ENCODE measurements at regions not wholly inside any gene's neighbourhood (a gene's known extent, or its start where the extent isn't known, plus 50 kb on each side); places are given as distances from the start of the nearest gene placed in this dataset.

DNA sequence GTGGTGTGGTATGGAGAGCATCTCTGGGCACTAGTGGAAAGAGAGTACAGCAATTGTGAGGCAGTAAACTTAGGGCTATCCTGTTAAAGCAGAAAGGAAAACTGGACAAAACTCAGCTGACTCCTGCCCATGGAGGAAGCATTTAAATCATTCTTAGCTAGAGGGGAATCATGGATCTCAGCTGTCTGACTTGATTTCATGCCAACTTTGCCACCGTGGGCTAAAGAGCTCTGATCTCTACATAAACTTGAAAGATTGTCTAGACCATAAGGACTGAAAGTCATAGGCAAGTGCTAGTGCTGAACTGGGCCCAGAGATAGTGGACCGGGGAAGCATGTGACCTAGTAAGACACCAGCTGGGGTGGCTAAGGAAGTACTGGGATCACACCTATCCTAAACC lies 651.8 kb downstream of the COL12A1 start:
- Histone ChIP-seq H3K36me3 (ENCODE audit: insufficient read depth) (no peaks in the 10 kb centered on the region), H4K20me1 (replicated peaks; ENCODE audit: insufficient read depth) (no peaks in the 10 kb centered on the region), H3K4me1 (ENCODE audit: insufficient read depth) (no peaks in the 10 kb centered on the region), H3K27me3 (ENCODE audit: insufficient read depth) (no peaks in the 10 kb centered on the region), H3K4me2 (no peak overlapping the region), H3K9me2 (ENCODE audit: insufficient read depth) (peaks cover 8% of the 10 kb centered on the region; the same call in 1 of the 2 replicates), H2AFZ (no peak overlapping the region), H3K79me2 (replicated peaks; ENCODE audit: insufficient read depth) (no peaks in the 10 kb centered on the region), H3F3A (replicated peaks; ENCODE audit: low read depth) (no peaks in the 10 kb centered on the region), H3K27ac (ENCODE audit: low read depth) (no peak overlapping the region), H3K4me3 (no peak overlapping the region)
- no peak for ATAC-seq
- Mint-ChIP-seq H3K9me3 (peaks cover 8% of the 10 kb centered on the region; the same call in 1 of the 3 replicates), H3K36me3 (ENCODE audit: low read depth) (no peaks in the 10 kb centered on the region), H3K27ac (no peak overlapping the region), H3K4me3 (no peak overlapping the region), H3K4me1 (no peaks in the 10 kb centered on the region), H3K27me3 (ENCODE audit: insufficient read depth, low read depth, poor library complexity) (no peaks in the 10 kb centered on the region)
- no peak for DNase-seq (ENCODE audit: low spot score)
- no peak for TF ChIP-seq ZNF114 (CRISPR knock-in tag; IDR thresholded peaks at IDR 0.05)
- TF ChIP-seq, protein P1, sequence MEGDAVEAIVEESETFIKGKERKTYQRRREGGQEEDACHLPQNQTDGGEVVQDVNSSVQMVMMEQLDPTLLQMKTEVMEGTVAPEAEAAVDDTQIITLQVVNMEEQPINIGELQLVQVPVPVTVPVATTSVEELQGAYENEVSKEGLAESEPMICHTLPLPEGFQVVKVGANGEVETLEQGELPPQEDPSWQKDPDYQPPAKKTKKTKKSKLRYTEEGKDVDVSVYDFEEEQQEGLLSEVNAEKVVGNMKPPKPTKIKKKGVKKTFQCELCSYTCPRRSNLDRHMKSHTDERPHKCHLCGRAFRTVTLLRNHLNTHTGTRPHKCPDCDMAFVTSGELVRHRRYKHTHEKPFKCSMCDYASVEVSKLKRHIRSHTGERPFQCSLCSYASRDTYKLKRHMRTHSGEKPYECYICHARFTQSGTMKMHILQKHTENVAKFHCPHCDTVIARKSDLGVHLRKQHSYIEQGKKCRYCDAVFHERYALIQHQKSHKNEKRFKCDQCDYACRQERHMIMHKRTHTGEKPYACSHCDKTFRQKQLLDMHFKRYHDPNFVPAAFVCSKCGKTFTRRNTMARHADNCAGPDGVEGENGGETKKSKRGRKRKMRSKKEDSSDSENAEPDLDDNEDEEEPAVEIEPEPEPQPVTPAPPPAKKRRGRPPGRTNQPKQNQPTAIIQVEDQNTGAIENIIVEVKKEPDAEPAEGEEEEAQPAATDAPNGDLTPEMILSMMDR (conservative IDR thresholded peaks at IDR 0.05; ENCODE audit: low read depth in 2 of 2), result no peak
- TF ChIP-seq, protein P2, sequence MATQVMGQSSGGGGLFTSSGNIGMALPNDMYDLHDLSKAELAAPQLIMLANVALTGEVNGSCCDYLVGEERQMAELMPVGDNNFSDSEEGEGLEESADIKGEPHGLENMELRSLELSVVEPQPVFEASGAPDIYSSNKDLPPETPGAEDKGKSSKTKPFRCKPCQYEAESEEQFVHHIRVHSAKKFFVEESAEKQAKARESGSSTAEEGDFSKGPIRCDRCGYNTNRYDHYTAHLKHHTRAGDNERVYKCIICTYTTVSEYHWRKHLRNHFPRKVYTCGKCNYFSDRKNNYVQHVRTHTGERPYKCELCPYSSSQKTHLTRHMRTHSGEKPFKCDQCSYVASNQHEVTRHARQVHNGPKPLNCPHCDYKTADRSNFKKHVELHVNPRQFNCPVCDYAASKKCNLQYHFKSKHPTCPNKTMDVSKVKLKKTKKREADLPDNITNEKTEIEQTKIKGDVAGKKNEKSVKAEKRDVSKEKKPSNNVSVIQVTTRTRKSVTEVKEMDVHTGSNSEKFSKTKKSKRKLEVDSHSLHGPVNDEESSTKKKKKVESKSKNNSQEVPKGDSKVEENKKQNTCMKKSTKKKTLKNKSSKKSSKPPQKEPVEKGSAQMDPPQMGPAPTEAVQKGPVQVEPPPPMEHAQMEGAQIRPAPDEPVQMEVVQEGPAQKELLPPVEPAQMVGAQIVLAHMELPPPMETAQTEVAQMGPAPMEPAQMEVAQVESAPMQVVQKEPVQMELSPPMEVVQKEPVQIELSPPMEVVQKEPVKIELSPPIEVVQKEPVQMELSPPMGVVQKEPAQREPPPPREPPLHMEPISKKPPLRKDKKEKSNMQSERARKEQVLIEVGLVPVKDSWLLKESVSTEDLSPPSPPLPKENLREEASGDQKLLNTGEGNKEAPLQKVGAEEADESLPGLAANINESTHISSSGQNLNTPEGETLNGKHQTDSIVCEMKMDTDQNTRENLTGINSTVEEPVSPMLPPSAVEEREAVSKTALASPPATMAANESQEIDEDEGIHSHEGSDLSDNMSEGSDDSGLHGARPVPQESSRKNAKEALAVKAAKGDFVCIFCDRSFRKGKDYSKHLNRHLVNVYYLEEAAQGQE (IDR thresholded peaks at IDR 0.05; ENCODE audit: unreplicated experiment), result no peak
- TF ChIP-seq, protein P3, sequence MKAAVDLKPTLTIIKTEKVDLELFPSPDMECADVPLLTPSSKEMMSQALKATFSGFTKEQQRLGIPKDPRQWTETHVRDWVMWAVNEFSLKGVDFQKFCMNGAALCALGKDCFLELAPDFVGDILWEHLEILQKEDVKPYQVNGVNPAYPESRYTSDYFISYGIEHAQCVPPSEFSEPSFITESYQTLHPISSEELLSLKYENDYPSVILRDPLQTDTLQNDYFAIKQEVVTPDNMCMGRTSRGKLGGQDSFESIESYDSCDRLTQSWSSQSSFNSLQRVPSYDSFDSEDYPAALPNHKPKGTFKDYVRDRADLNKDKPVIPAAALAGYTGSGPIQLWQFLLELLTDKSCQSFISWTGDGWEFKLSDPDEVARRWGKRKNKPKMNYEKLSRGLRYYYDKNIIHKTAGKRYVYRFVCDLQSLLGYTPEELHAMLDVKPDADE (IDR thresholded peaks at IDR 0.05), result no peak
- TF ChIP-seq CREB1 (CRISPR knock-in tag; IDR thresholded peaks at IDR 0.05; ENCODE audit: low read depth), result no peak
- no peak for TF ChIP-seq STAT1 (IDR thresholded peaks at IDR 0.05; ENCODE audit: unreplicated experiment)
- no peak for TF ChIP-seq EZH2 (IDR thresholded peaks at IDR 0.05; ENCODE audit: low read depth, unreplicated experiment)
- no peak for TF ChIP-seq JUNB (IDR thresholded peaks at IDR 0.05; ENCODE audit: unreplicated experiment)
- no peak for TF ChIP-seq NANOG (IDR thresholded peaks at IDR 0.05; ENCODE audit: borderline replicate concordance)

DNA sequence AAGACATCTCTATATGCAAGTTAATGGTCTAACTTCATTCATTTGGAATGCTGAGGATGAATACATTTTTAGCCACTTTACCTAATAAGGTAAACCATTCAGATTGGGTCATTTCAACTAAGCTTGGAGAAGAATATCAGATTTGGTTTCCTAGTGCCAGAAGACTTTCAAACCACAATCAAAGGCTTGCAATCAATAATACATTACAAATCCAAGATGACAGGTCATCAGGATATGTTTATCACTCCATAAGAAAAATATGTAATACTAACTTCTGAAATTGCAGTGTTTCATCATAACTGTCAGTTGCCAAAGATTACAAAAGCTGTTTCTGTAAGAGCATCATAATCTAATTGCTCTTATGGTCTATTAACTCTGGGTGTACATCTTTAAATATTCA lies 654.0 kb downstream of the COL12A1 start:
- Mint-ChIP-seq H3K4me1 (no peaks in the 10 kb centered on the region), H3K36me3 (ENCODE audit: low read depth) (no peaks in the 10 kb centered on the region), H3K27ac (no peak overlapping the region)
- TF ChIP-seq JUNB (IDR thresholded peaks at IDR 0.05; ENCODE audit: unreplicated experiment), result no peak
- no peak for TF ChIP-seq POLR2AphosphoS5 (IDR thresholded peaks at IDR 0.05; ENCODE audit: low read depth)
- no peak for TF ChIP-seq STAT1 (IDR thresholded peaks at IDR 0.05; ENCODE audit: unreplicated experiment)

More for the DNA sequence above, 654.0 kb downstream of the COL12A1 start:
- Histone ChIP-seq H3K79me2 (replicated peaks; ENCODE audit: insufficient read depth) (no peaks in the 10 kb centered on the region), H3K4me3 (no peak overlapping the region), H2AFZ (no peak overlapping the region), H3K9me2 (ENCODE audit: insufficient read depth) (peaks cover 8% of the 10 kb centered on the region; the same call in 1 of the 2 replicates), H3F3A (replicated peaks; ENCODE audit: low read depth) (no peaks in the 10 kb centered on the region), H3K4me2 (no peak overlapping the region), H4K20me1 (replicated peaks; ENCODE audit: insufficient read depth) (no peaks in the 10 kb centered on the region), H3K36me3 (ENCODE audit: insufficient read depth) (no peaks in the 10 kb centered on the region), H3K27ac (ENCODE audit: low read depth) (no peak overlapping the region), H3K4me1 (ENCODE audit: insufficient read depth) (no peaks in the 10 kb centered on the region), H3K27me3 (ENCODE audit: insufficient read depth) (no peaks in the 10 kb centered on the region)
- Mint-ChIP-seq H3K9me3 (peaks cover 8% of the 10 kb centered on the region; the same call in 1 of the 3 replicates), H3K27me3 (ENCODE audit: insufficient read depth, low read depth, poor library complexity) (no peaks in the 10 kb centered on the region), H3K4me3 (no peak overlapping the region)
- no peak for DNase-seq (ENCODE audit: low spot score)
- no peak for ATAC-seq

Measured in GM23338 (cell line).